ENCODE measurements at regions not wholly inside any gene's neighbourhood (a gene's known extent, or its start where the extent isn't known, plus 50 kb on each side); places are given as distances from the start of the nearest gene placed in this dataset.
"Not testable (repeated sequence)": the region's sequence is repeated elsewhere in the genome, so short reads cannot be mapped to it uniquely, and the experiment has no call there.

- DNase-seq (peak; percentile 28), ATAC-seq (peak; percentile 19 to 47)
- intact Hi-C loops (cut with DNase I): loop anchor here in 1 of 2 donors (2.0 kb wide), 1 partner anchor 77 kb away; no protein-coding TSS in a partner anchor
Observed at GRCh38 chr5:124948062-124948753, 201.8 kb upstream of the ZNF608 start.

DNA sequence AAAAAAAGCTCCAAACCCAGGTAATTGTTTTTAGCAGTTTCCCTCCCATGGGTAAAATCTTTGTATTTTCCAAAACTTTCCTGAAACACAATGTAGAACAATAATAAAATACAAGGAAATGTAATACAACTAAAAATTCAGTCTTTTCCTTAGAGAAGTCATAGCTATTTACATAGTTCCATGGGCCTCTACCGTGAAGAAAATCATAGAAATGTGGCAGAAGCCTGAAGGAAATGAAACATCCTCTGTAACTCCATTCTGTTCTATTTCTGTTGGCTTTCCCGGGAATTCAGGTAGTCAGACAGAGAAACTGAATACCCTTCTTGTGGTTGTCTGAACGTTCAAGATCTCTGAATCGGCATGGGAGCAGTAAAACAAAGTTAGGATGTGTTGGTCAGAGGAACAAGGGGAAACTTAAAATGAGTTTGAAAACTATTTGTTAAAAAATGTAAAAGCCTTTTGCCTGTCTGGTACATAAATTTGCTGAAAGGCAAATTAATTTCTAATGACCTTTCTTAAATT is 202.4 kb upstream of the ZNF608 start:
- intact Hi-C loops (cut with DNase I): loop anchor here in 1 of 2 donors (2.0 kb wide), 1 partner anchor 76 kb away; no protein-coding TSS in a partner anchor
- DNase-seq (no peak), ATAC-seq (no peak)

DNA sequence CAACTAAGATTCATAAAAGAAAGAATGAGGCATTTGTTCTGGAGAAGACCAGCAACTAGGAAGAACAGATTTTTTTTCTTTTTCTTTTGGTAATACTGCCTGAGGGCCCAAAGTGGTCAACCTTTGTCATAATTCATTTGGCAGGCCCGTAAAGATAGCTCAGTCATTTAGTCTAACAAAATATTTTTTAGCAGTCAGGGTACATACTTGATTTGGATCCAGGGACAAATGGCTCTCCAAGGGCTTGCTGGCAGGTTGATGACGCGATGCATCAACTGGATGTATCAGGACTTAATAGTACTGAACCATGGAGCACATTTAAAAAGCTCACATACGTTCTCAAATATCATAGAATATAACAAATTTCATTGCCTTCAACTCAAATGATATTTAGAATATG is 203.4 kb upstream of the ZNF608 start:
- DNase-seq (no peak), ATAC-seq (peak; percentile 36 to 58)
- intact Hi-C loops (cut with DNase I): loop anchor here in 1 of 2 donors (2.0 kb wide), 1 partner anchor 75 kb away; no protein-coding TSS in a partner anchor

DNA sequence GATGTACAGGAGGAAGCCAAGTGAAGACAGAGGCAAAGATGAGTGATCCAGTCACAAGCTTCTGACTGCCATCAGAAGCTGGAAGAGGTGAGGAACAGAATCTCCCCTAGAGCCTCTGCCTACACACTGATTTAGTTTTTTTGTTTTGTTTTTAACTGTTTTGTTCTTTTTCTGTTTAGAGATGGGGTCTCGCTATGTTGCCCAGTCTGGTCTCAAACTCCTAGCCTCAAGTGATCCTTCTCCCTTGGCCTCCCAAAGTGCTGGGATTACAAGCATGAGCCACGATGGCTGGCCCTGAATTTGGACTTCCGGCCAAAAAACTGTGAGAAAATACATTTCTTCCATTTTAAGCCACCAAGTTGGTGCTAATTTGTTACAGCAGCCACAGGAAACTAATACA is 204.7 kb upstream of the ZNF608 start:
- ATAC-seq (no peak), DNase-seq (no peak)
- intact Hi-C loops (cut with DNase I): no loop called here

DNA sequence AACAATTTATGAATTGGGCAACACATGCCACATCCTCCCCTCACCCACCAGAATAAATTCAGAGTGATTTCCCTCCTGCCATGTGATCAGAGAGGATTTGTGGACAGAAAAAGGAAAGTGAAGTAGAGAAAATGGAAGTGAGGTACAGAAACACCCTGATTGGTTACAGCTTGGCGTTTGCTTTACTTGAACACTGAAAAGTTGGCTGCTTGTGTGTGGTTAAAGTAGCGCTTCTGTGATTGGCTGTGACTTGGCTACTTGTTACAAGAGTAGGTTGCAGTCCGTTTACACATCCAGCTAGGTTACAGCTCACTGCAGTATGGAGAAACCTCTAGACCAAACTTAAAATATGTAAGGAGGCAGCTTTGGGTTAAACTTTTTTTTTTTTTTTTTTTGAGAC is 205.2 kb upstream of the ZNF608 start:
- intact Hi-C loops (cut with DNase I): no loop called here
- DNase-seq (no peak), ATAC-seq (no peak)

DNA sequence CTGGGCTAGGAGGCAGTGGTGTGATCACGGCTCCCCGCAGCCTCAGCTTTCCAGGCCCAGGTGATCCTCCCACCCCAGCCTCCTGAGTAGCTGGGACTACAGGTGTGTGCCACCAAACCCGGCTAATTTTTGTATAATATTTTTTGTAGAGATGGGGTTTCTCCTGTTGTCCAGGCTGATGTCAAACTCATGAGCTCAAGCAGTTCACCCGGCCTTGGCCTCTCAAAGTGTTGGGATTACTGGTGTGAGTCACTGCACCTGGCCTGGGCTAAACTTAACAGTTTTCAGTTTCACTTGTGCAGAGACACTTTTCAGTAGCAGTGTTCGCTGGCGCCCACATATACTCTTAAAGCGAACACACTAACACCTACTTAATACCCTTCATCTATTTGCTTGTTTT is 205.6 kb upstream of the ZNF608 start:
- DNase-seq: peak; percentile 33
- peak; percentile 68 to 78 for ATAC-seq
- intact Hi-C loops (cut with DNase I): no loop called here

DNA sequence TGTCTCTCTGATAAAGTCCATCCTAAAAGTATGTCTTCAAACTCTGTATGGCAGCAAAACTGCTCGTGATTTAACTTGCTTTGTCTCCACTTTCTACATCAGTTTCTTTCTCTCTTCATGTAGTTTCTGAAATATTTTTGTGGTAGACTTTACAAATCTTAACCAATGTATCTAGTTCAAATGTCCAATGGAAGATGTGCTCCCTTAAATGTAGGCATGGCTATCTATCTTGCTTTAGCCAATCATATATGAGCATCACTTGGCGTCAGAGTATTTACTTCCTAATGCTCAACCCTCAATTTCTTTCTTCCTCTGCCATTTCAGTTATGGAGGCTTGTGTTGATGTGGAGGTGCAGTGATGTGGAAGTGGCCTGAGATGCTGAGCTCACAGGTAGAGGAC is 206.1 kb upstream of the ZNF608 start:
- ATAC-seq (no peak), DNase-seq (no peak)
- intact Hi-C loops (cut with DNase I): no loop called here

DNA sequence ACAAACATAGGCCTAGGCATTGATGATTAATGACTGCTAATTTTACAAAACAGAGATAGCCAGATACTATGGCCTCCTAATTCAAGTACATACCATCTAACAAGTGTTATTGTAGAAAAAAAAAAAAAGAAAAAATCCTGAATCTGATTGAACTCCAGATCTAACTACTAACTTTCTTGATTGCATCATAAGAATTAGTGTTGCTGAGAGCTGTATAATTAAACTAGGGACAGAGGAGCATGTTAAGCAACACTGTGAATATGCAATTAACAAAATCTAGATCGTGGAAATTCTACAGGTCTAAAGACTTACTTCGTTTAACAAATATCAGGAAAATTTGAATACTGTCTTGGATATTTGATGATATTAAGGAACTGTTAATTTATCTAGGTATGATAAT is 208.3 kb upstream of the ZNF608 start:
- DNase-seq (no peak), ATAC-seq (no peak)
- intact Hi-C loops (cut with DNase I): no loop called here

GRCh38 chr5:124956471-124957029 is 210.1 kb upstream of the ZNF608 start:
- DNase-seq: no peak
- ATAC-seq: no peak
- intact Hi-C loops (cut with DNase I): no loop called here

DNA sequence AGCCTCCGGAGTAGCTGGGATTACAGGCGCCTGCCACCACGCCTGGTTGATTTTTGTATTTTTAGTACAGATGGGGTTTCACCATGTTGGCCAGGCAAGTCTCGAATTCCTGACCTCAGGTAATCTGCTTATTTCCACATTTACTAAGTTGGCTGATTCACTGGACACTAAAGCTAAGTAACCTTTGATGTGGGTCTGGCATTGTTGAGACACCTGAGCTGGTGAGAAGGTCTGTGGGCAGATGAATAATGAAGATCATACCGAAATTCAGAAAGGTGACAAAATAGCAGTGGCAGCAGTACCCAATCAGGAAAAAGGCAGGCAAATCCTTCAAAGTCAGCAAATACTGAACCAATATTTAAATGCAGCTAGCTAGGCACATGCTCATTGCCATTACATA is 210.6 kb upstream of the ZNF608 start:
- intact Hi-C loops (cut with DNase I): no loop called here
- no peak for DNase-seq
- ATAC-seq: no peak

- ATAC-seq: no peak
- DNase-seq: no peak
- intact Hi-C loops (cut with DNase I): no loop called here
Observed at GRCh38 chr5:124960266-124960665, 213.8 kb upstream of the ZNF608 start.

- ATAC-seq (no peak), DNase-seq (no peak)
- intact Hi-C loops (cut with DNase I): no loop called here
Observed at GRCh38 chr5:124961521-124961920, 215.1 kb upstream of the ZNF608 start.

DNA sequence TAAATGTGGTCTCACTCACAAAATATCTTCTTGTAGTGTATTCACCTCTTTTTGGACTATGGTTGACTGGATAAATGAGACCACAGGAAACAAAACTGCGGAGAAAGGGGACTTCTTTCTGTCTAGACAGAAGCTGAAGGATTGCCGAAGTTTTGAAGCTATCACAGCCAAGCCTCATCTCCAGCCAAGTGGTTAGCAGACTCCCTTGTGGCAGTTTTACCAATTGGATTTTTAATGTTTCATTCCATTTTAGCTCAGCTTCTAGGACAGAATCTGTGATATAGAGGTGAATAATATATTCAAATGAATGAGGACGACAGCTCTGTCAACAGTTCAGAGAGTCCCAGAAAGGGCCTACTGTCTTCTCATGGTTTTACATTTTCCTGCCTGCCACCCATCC is 215.7 kb upstream of the ZNF608 start:
- intact Hi-C loops (cut with DNase I): no loop called here
- no peak for DNase-seq
- ATAC-seq: peak in 1 of 2 donors; percentile 42

- DNase-seq (no peak), ATAC-seq (no peak)
- intact Hi-C loops (cut with DNase I): no loop called here
Observed at GRCh38 chr5:124962735-124963134, 216.3 kb upstream of the ZNF608 start.

DNA sequence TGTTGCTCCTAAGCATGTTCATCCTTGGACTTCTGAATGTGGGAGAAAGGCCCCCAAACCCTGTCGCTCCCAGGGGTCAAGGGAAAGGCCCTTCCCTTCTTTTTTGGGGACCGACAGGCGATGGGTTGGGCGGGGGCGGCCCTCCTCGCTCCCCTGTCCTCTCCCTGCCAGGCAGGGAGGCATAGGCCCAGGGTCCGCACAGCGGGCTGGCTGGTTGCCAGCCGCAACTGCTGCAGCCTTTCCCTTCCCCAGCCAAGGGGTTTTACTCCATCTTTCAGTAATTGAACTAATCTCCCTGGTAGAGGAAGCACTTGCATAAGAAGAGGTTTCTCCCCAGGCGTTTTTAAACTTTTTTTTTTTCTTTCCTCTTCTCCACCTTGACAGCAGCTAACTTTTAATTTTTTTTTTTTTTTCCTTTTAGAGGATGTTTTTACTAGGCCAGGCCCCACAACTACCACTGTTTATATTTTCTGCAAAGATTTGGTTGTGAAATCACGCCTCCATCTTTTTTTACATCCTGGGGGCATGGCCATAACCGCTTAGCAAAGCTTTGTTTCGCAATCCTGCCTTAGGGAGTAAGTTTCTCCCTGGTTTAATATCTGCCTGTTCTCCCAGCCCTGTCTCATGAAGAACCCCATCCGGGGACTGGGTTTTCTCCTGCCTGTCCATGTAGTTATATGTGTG is 216.9 kb upstream of the ZNF608 start:
- DNase-seq: no peak
- peak; percentile 53 to 82 for ATAC-seq
- intact Hi-C loops (cut with DNase I): no loop called here

- intact Hi-C loops (cut with DNase I); DNase-seq; ATAC-seq: not testable (repeated sequence)
Observed at GRCh38 chr5:124966741-124967140, 220.3 kb upstream of the ZNF608 start.

DNA sequence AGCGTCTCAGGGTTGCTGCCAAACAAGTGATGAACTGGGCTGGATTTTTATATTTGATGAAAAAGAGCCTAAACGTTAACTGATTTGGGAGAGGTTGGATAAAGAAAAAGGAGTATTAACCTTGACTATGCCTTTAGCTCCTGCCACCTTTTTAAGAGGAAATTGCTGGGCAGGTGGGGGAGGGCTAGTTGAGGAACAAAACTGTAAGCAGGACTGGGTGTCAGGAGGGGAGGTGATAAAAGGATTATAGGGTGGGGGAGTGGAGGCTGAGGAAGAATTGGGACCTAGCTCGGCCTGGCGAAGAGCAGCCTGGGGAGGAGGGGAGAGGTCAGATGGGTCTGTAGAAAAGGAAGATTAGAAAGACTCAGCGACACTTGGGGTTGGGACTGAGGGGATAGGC is 223.9 kb upstream of the ZNF608 start:
- DNase-seq; ATAC-seq; intact Hi-C loops (cut with DNase I): not testable (repeated sequence)

- intact Hi-C loops (cut with DNase I): no loop called here
- DNase-seq (no peak), ATAC-seq (no peak)
Observed at GRCh38 chr5:124972703-124973102, 226.3 kb upstream of the ZNF608 start.

- DNase-seq (no peak), ATAC-seq (no peak)
- intact Hi-C loops (cut with DNase I): no loop called here
Observed at GRCh38 chr5:124973661-124974060, 227.2 kb upstream of the ZNF608 start.

GRCh38 chr5:124976086-124976485 is 229.6 kb upstream of the ZNF608 start:
- intact Hi-C loops (cut with DNase I): no loop called here
- no peak for DNase-seq
- ATAC-seq: no peak

Measured in left cardiac atrium (tissue), 4 donors.